Neural crest cell (in vitro differentiated cells): ENCODE measurements at regions not wholly inside any gene's neighbourhood (a gene's known extent, or its start where the extent isn't known, plus 50 kb on each side); places are given as distances from the start of the nearest gene placed in this dataset.

Experiments
- DNase-seq: peaks from one replicate; pipeline ENCODE4 v3.0.0; 2021; ENCODE audit warnings: low read depth, mixed read lengths, low spot score
- H3K27ac Mint-ChIP-seq: one replicate; pipeline ENCODE4 v1.8.0; 2021; ENCODE audit warnings: mild to moderate bottlenecking, mixed read lengths; ENCODE audit not compliant: unreplicated experiment
- H3K27me3 Mint-ChIP-seq: 2 replicates; pipeline ENCODE4 v1.8.0; 2021; ENCODE audit warnings: low read depth, mild to moderate bottlenecking, mixed read lengths
- H3K36me3 Mint-ChIP-seq: 2 replicates; pipeline ENCODE4 v1.8.0; 2021; ENCODE audit warnings: low read depth, mild to moderate bottlenecking, mixed read lengths
- H3K4me1 Mint-ChIP-seq: 2 replicates; pipeline ENCODE4 v1.8.0; 2021; ENCODE audit warnings: mixed read lengths
- H3K4me3 Mint-ChIP-seq: one replicate; pipeline ENCODE4 v1.8.0; 2021; ENCODE audit warnings: mild to moderate bottlenecking, mixed read lengths
- H3K9me3 Mint-ChIP-seq: 2 replicates; pipeline ENCODE4 v1.8.0; 2021; ENCODE audit warnings: mixed read lengths
- TF ChIP-seq, protein P1 (sequence below): fragments of 200-600 bp; sonication (generic); conservative IDR thresholded peaks from 2 replicates; pipeline ENCODE4 v1.5.0; 2021; ENCODE audit warnings: antibody characterized with exemption, mild to moderate bottlenecking

GRCh38 chr9:126095546-126096190 is 231.0 kb upstream of the MVB12B start:
- DNase-seq, result no peak
- no peaks in the 10 kb centered on the region for H3K36me3 Mint-ChIP-seq
- peaks cover under 1% of the 10 kb centered on the region for H3K27me3 Mint-ChIP-seq
- no peaks in the 10 kb centered on the region for H3K9me3 Mint-ChIP-seq
- no peak overlapping the region for H3K27ac Mint-ChIP-seq
- H3K4me3 Mint-ChIP-seq, result no peak overlapping the region
- TF ChIP-seq, protein P1, sequence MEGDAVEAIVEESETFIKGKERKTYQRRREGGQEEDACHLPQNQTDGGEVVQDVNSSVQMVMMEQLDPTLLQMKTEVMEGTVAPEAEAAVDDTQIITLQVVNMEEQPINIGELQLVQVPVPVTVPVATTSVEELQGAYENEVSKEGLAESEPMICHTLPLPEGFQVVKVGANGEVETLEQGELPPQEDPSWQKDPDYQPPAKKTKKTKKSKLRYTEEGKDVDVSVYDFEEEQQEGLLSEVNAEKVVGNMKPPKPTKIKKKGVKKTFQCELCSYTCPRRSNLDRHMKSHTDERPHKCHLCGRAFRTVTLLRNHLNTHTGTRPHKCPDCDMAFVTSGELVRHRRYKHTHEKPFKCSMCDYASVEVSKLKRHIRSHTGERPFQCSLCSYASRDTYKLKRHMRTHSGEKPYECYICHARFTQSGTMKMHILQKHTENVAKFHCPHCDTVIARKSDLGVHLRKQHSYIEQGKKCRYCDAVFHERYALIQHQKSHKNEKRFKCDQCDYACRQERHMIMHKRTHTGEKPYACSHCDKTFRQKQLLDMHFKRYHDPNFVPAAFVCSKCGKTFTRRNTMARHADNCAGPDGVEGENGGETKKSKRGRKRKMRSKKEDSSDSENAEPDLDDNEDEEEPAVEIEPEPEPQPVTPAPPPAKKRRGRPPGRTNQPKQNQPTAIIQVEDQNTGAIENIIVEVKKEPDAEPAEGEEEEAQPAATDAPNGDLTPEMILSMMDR, result no peak
- H3K4me1 Mint-ChIP-seq, result peaks cover 15% of the 10 kb centered on the region

- no peaks in the 10 kb centered on the region for H3K27me3 Mint-ChIP-seq
- H3K27ac Mint-ChIP-seq, result no peak overlapping the region
- no peaks in the 10 kb centered on the region for H3K9me3 Mint-ChIP-seq
- peak; percentile 8 for DNase-seq
- H3K4me3 Mint-ChIP-seq, result no peak overlapping the region
- peaks cover 15% of the 10 kb centered on the region for H3K4me1 Mint-ChIP-seq
- no peaks in the 10 kb centered on the region for H3K36me3 Mint-ChIP-seq
- TF ChIP-seq, protein P1, result no peak
Observed at GRCh38 chr9:126096340-126096739, 230.3 kb upstream of the MVB12B start.

DNA sequence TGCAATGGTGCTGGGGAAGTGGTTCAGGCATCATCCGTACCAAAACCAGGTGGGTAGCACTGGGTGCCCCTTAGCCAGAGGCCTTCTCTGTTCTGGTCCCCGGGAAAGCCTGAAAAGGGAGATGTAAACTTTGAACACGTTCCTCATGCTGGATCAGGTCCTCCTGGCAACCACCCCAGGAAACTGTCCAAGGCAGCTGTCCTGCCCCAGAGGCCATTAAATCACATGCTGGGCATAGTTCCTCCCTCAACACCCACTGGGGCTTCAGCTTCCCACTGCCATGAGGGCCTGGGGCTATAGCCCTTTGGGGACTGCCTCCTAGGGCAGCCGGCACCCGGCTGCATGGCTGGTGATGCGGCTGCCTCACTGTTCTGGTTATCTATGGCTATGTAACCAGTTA is 228.9 kb upstream of the MVB12B start:
- Mint-ChIP-seq H3K4me3 (no peak overlapping the region), H3K27me3 (no peaks in the 10 kb centered on the region), H3K27ac (no peak overlapping the region), H3K4me1 (peaks cover 15% of the 10 kb centered on the region), H3K36me3 (no peaks in the 10 kb centered on the region), H3K9me3 (no peaks in the 10 kb centered on the region)
- TF ChIP-seq, protein P1, result no peak
- no peak for DNase-seq

- Mint-ChIP-seq H3K4me3 (no peak overlapping the region), H3K36me3 (no peaks in the 10 kb centered on the region), H3K27ac (no peak overlapping the region), H3K4me1 (no peaks in the 10 kb centered on the region), H3K9me3 (no peaks in the 10 kb centered on the region), H3K27me3 (peaks cover 36% of the 10 kb centered on the region)
- TF ChIP-seq, protein P1, result no peak
- DNase-seq, result no peak
Observed at GRCh38 chr9:126106404-126106803, 220.2 kb upstream of the MVB12B start.

DNA sequence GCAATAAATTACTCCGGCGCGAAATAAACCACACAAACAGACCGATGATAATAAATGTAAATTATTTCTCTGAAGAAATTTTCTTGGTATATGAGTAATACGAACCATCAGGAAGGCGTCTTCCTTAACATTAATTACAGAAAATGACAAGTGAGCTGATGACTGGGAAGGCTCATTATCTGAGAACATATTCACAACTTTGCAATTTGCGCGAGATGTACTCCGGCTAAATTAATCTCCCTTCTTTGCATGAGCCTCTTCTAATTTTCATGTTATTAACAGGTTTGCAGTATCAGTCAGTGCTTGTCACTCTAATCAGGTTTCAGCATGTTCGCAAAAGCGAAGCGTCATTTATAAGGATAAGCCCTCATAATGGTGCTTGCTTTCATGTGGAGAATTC is 218.9 kb upstream of the MVB12B start:
- no peak for DNase-seq
- H3K36me3 Mint-ChIP-seq, result no peaks in the 10 kb centered on the region
- no peak overlapping the region for H3K27ac Mint-ChIP-seq
- H3K27me3 Mint-ChIP-seq, result peaks cover 36% of the 10 kb centered on the region
- H3K4me3 Mint-ChIP-seq, result no peak overlapping the region
- no peaks in the 10 kb centered on the region for H3K9me3 Mint-ChIP-seq
- TF ChIP-seq, protein P1, result no peak
- H3K4me1 Mint-ChIP-seq, result no peaks in the 10 kb centered on the region
